Kidney epithelial cell (primary cell): ENCODE measurements at regions not wholly inside any gene's neighbourhood (a gene's known extent, or its start where the extent isn't known, plus 50 kb on each side); places are given as distances from the start of the nearest gene placed in this dataset.

Experiments used
- DNase-seq: peaks from one replicate; pipeline ENCODE4 v3.0.0-alpha.2; 2010; ENCODE audit warnings: low read depth
- H3K27me3 ChIP-seq: 2 replicates; pipeline ENCODE4 v1.6.0; 2011; ENCODE audit warnings: low read length; ENCODE audit not compliant: control insufficient read depth, insufficient read depth
- H3K36me3 ChIP-seq: 2 replicates; pipeline ENCODE4 v1.5.1; 2011; ENCODE audit warnings: low read length; ENCODE audit not compliant: control insufficient read depth, insufficient read depth
- H3K4me3 ChIP-seq: 2 replicates; pipeline ENCODE4 v1.5.1; 2011; ENCODE audit warnings: low read depth, mild to moderate bottlenecking, control low read depth, low read length
- CTCF ChIP-seq: IDR thresholded peaks from 2 replicates; pipeline ENCODE4 v1.5.1; 2011; ENCODE audit warnings: mild to moderate bottlenecking, moderate library complexity, low read length, control low read depth, inconsistent platforms; ENCODE audit not compliant: insufficient read depth, poor library complexity, severe bottlenecking

- no peak for DNase-seq
- TF ChIP-seq CTCF, result no peak
- no peaks in the 10 kb centered on the region for H3K27me3 ChIP-seq
Measured at GRCh38 chrX:140104760-140105159, 139.4 kb upstream of the CXorf66 start.

GRCh38 chrX:140099221-140099620 lies 133.9 kb upstream of the CXorf66 start:
- no peak for DNase-seq

More at GRCh38 chrX:140104760-140105159, 139.4 kb upstream of the CXorf66 start:
- Histone ChIP-seq H3K4me3 (no peak overlapping the region), H3K36me3 (no peaks in the 10 kb centered on the region)

GRCh38 chrX:140092121-140092520 lies 126.8 kb upstream of the CXorf66 start:
- Histone ChIP-seq H3K36me3 (no peaks in the 10 kb centered on the region), H3K27me3 (peaks cover 15% of the 10 kb centered on the region), H3K4me3 (no peak overlapping the region)
- no peak for DNase-seq
- TF ChIP-seq CTCF, result no peak

More at GRCh38 chrX:140099221-140099620, 133.9 kb upstream of the CXorf66 start:
- no peaks in the 10 kb centered on the region for H3K36me3 ChIP-seq
- TF ChIP-seq CTCF, result no peak
- H3K27me3 ChIP-seq, result no peaks in the 10 kb centered on the region
- H3K4me3 ChIP-seq, result no peak overlapping the region

GRCh38 chrX:140091125-140091886 lies 126.0 kb upstream of the CXorf66 start:
- DNase-seq, result no peak
- Histone ChIP-seq H3K4me3 (peak overlapping the region; percentile 24), H3K27me3 (peaks cover 15% of the 10 kb centered on the region), H3K36me3 (no peaks in the 10 kb centered on the region)
- no peak for TF ChIP-seq CTCF

GRCh38 chrX:140090800-140091124 lies 125.4 kb upstream of the CXorf66 start:
- TF ChIP-seq CTCF, result no peak
- Histone ChIP-seq H3K36me3 (no peaks in the 10 kb centered on the region), H3K4me3 (peak overlapping the region; percentile 24), H3K27me3 (peaks cover 15% of the 10 kb centered on the region)
- DNase-seq, result no peak

GRCh38 chrX:140088438-140088837 lies 123.1 kb upstream of the CXorf66 start:
- no peak for DNase-seq
- TF ChIP-seq CTCF, result no peak
- H3K4me3 ChIP-seq, result no peak overlapping the region
- H3K36me3 ChIP-seq, result no peaks in the 10 kb centered on the region
- H3K27me3 ChIP-seq, result peaks cover 15% of the 10 kb centered on the region
